Skeletal muscle tissue (tissue), 3 donors: ENCODE measurements at regions not wholly inside any gene's neighbourhood (a gene's known extent, or its start where the extent isn't known, plus 50 kb on each side); places are given as distances from the start of the nearest gene placed in this dataset.
"Not testable (repeated sequence)": the region's sequence is repeated elsewhere in the genome, so short reads cannot be mapped to it uniquely, and the experiment has no call there.

Source experiments
- H3K27ac ChIP-seq: one replicate; pipeline ENCODE4 v1.7.0; 2013; ENCODE audit warnings: mild to moderate bottlenecking, low read depth, low read length, inconsistent platforms
- H3K27me3 ChIP-seq, 3 donors: one replicate each; pipeline ENCODE4 v1.7.0; 2013; ENCODE audit warnings: low read length in 3 of 3; ENCODE audit not compliant: control insufficient read depth in 3 of 3, insufficient read depth in 3 of 3
- H3K36me3 ChIP-seq, 3 donors: one replicate each; pipeline ENCODE4 v1.7.0; 2013; ENCODE audit warnings: low read length in 3 of 3; ENCODE audit not compliant: control insufficient read depth in 3 of 3, insufficient read depth in 3 of 3
- H3K4me1 ChIP-seq, 3 donors: one replicate each; pipeline ENCODE4 v1.7.0; 2013; ENCODE audit warnings: low read length in 3 of 3, mild to moderate bottlenecking in 3 of 3; ENCODE audit not compliant: control insufficient read depth in 3 of 3, insufficient read depth in 3 of 3
- H3K4me3 ChIP-seq, 3 donors: one replicate each; pipeline ENCODE4 v1.7.0; 2013; ENCODE audit warnings: low read length in 3 of 3
- H3K9ac ChIP-seq, 3 donors: one replicate each; pipeline ENCODE4 v1.7.0; 2013; ENCODE audit warnings: low read length in 3 of 3, mild to moderate bottlenecking in 3 of 3, moderate library complexity in 2 of 3, low read depth in 1 of 3
- H3K9me3 ChIP-seq, 3 donors: one replicate each; pipeline ENCODE4 v1.7.0; 2013; ENCODE audit warnings: low read length in 3 of 3; ENCODE audit not compliant: control insufficient read depth in 3 of 3
- donor health status: Osteomylitis.

DNA sequence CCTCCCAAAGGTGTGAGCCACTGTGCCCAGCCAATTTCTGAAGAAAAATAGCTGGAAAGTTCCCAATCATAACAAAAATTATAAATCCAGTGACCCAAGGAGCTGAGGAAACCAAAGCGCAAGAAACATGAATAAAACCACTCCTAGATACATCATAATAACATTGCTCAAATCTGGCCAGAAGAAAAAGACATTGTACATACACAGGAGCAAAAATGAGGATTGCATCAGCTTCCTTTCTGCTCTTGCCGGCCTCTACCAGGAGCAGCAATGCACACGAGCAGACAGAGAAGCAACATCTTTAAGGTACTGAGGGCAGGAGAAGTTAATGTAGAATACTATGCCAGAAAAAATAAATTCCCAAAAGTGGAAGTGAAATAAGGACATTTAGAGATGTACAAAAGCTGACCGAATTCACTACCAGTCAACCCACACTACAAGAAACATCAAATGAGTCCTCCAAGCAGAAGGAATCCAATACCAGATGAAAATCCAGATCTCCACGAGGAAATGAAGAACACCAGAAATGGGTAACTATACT is 127.0 kb upstream of the NBPF11 start:
- H3K36me3 ChIP-seq, H3K4me3 ChIP-seq, H3K9ac ChIP-seq, H3K27ac ChIP-seq, H3K4me1 ChIP-seq, H3K9me3 ChIP-seq: not testable (repeated sequence)
- peaks cover 8 to 20% (median 11%) of the 10 kb centered on the region in 3 donors for H3K27me3 ChIP-seq

DNA sequence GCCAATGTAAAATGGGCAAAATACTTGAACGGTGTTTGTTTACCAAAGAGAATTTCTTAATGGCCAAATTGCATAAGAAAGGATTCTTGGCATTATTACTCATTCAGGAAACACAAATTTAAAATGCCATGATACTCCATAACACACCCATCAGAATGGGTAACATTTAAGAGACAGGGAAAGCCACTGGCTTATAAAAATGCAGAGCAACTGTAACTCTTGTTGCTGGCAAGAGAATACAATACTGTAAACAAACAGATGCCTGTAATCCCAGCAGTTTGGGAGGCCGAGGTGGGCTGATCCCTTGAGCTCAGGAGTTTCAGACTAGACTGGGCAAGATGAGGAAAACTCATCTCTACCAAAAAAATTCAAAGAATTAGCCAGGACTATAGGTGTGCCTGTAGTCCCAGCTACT is 125.8 kb upstream of the NBPF11 start:
- H3K27me3 ChIP-seq = peaks cover 8 to 20% (median 11%) of the 10 kb centered on the region in 3 donors
- not testable (repeated sequence) for H3K4me3 ChIP-seq, H3K36me3 ChIP-seq, H3K9ac ChIP-seq, H3K4me1 ChIP-seq, H3K27ac ChIP-seq, H3K9me3 ChIP-seq

DNA sequence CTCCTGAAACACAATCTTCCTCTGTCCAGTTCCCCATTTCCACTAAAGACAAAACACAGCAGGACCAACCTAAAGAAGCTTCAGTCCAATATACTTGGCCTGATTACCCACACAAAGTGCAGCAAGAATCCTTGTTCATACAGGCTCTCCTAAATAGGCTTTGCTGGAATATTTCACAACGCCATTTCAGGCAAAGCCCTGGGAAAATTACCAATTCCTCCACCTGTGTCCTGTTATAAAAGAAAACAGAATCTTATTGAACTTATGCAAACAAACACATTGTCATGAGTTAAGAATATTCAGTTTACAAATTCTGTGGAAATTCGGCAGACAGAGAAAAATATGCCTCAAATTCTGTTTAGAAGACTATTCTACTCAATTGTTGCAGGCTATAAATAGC is 115.0 kb upstream of the NBPF11 start:
- H3K9ac ChIP-seq, H3K36me3 ChIP-seq, H3K9me3 ChIP-seq, H3K27ac ChIP-seq, H3K4me3 ChIP-seq: not testable (repeated sequence)
- Histone ChIP-seq H3K4me1 (peaks cover 8 to 14% (median 11%) of the 10 kb centered on the region in 3 donors), H3K27me3 (peaks cover 3 to 14% (median 6%) of the 10 kb centered on the region in 3 donors)

DNA sequence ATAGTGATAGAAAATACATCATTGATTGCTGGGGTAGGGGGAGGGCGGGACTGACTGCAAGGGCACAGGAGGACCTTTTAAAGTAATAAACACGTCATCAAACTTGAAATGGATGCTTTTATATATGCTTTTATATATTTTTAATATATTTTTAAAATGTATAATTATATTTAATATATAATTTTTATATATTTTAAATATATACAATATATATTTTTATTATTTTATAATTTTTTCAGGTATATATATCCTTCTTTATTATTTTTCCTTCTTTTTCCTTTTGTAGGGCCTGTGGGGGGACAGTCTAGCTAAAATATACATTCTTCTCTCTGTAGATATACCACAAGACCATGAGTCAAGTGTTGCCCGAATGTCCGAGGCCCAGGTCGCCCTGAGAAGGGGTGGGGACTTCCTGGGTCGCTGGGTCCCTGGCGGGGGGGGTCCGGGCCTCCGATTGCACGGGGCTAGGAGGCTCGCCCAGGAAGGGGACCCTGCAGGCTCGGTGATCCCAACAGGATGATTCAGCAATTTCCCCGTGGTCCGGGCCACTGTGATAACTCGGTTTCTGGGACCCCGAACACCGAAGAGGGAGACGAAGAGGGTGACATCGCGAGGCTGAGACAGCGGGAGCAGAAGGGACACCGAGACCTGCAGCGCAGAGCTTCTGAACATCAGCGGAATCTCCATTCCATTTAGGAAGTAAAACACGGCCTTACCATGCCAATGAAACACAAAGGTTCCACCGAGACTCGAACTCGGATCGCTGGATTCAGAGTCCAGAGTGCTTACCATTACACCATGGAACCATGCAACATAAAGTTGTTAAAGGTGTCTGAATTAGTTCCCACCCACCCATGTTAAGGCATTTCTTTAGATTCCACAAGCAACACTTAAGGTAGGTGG is 112.5 kb upstream of the NBPF11 start:
- Histone ChIP-seq H3K36me3 (no peaks in the 10 kb centered on the region), H3K4me3 (no peak overlapping the region), H3K27me3 (peaks cover 6 to 17% (median 6%) of the 10 kb centered on the region in 3 donors), H3K9ac (no peak overlapping the region), H3K4me1 (peaks cover 8 to 14% (median 11%) of the 10 kb centered on the region in 3 donors), H3K9me3 (no peaks in the 10 kb centered on the region), H3K27ac (no peak overlapping the region)

DNA sequence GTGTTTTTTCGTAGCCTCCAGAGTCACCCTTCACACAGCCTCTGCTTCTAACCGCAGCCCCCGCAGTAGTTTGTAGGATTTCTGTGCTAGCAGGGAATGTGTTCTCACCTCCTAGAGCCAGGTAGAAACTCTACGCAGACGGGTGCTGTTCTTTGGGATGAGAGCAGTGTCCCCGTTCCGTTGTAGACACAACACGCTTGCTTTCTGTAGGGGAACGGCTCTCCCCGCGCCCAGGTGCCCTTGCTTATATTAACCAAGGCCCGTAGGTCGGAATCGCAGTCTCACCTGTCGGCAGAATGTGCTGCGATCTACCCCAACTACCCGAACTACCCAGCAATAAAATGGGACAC is 111.8 kb upstream of the NBPF11 start:
- peaks cover 8 to 14% (median 11%) of the 10 kb centered on the region in 3 donors for H3K4me1 ChIP-seq
- no peak overlapping the region for H3K27ac ChIP-seq
- peak overlapping the region; percentile 61 to 77 (median 70) for H3K9ac ChIP-seq
- H3K9me3 ChIP-seq = no peaks in the 10 kb centered on the region
- no peaks in the 10 kb centered on the region for H3K36me3 ChIP-seq
- H3K4me3 ChIP-seq = peak overlapping the region; percentile 76 to 86 (median 80)
- peaks cover 6 to 17% (median 6%) of the 10 kb centered on the region in 3 donors for H3K27me3 ChIP-seq

DNA sequence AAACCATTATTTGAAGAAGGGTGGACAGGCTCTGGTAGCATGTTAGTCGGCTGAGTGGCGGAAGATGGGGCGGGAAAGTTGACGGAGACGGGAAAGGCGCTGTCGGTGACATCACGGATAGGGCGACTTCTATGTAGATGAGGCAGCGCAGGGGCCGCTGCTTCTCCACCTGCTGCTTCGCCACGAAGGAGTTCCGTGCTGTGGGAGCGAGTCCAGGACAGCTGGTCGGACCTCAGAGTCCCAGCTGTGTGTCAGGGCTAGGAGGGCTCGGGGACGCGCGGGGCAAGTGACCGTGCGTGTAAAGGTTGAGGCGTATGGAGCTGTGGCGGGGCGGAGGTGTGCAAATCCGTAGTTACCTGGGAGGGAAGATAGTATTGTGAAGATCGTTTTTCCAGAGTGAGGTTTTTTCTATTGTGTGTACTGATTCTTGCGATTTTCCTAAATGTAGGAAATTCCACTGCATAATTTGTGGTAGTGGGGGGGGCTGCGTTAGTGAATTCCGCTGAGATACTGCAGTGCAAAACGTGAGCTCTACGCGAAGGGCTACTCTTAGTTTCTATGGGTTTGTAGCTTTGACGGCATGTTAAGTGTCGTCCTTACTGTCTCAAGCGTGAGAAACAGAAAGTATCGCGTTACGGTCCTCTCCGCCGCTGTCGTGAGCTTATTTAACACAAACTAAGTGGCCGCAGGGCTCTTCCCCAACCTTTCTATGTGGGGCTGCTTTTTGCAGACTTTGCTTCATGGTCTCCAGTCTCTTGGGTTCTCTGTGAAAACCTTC is 111.2 kb upstream of the NBPF11 start:
- Histone ChIP-seq H3K9ac (peak overlapping the region; percentile 61 to 77 (median 70)), H3K36me3 (no peaks in the 10 kb centered on the region), H3K4me3 (peak overlapping the region; percentile 76 to 86 (median 80)), H3K27ac (no peak overlapping the region), H3K9me3 (no peaks in the 10 kb centered on the region), H3K27me3 (peaks cover 6 to 17% (median 6%) of the 10 kb centered on the region in 3 donors), H3K4me1 (peaks cover 8 to 14% (median 11%) of the 10 kb centered on the region in 3 donors)

DNA sequence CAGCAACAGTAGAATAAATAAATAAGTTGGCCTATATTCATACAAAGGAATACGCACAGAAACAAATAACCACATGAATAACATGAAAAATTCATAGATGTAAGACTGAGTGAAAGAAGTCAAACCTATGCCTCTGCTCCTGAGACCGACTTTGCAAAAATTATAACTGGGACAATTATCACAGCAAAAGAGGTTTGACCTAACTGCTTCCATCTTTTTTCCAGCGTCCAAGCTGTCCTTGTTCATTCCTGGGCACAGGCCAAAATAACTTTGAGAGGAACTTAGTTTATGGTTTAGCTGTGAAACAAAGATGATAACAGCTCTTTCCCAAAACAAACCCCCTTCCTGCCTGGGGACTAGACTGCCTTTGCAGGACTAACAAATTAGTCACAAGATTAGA is 109.6 kb upstream of the NBPF11 start:
- not testable (repeated sequence) for H3K27ac ChIP-seq, H3K9ac ChIP-seq, H3K9me3 ChIP-seq, H3K36me3 ChIP-seq, H3K4me3 ChIP-seq
- Histone ChIP-seq H3K27me3 (peaks cover 6 to 17% (median 6%) of the 10 kb centered on the region in 3 donors), H3K4me1 (peaks cover 8 to 14% (median 11%) of the 10 kb centered on the region in 3 donors)

DNA sequence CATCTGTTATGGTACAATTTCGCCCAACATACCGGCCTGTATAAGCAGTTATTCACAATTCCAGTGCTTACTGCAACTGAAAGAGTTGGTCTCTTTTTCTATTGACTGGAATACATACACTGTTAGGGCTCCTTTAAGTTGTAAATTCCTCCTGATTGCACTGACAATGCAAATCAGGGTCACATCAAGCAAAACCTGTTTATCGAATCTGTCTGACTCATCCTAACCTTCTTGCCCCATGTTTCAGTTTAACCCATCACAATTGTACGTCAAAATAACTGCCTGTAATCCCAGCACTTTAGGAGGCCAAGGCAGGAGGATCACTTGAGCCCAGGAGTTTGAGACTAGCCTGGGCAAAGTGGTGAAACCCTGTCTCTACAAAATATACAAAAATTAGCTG is 105.8 kb upstream of the NBPF11 start:
- H3K27me3 ChIP-seq, H3K4me1 ChIP-seq, H3K9ac ChIP-seq, H3K36me3 ChIP-seq, H3K9me3 ChIP-seq, H3K27ac ChIP-seq, H3K4me3 ChIP-seq: not testable (repeated sequence)

DNA sequence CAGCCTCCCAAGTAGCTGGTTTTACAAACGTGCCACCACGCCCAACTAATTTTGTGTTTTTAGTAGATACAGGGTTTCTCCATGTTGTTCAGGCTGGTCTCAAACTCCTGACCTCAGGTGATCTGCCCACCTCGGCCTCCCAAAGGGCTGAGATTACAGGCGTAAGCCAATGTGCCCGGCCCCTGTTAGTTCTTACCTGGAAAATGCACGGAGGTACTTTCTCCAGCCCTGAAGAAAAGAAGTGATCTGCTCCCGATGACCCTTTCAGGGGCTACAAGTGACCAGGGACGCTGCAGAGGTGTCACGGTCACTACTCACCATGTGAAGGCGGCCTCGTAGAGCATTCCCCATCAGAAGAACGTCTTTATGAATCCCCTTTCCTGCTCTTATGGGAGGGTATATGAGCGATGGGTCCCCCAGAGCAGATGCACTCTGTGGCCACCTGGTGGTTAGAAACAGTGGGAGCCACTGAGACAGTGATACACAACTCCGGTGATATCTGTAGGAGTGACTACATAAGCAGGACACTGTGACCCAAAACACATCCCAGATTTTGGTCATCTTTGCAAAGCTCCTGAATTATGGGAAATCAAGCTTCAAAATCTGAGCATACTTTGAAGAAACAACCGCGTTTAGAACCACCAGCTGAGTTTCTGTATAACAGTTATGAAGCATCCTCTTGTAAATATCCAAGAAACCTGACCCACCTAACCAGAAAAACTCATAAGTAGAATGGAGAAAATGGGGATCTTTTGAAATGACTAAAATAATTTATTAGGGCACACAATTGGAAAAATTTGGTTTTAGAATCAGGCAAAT is 102.7 kb upstream of the NBPF11 start:
- not testable (repeated sequence) for H3K27me3 ChIP-seq, H3K9ac ChIP-seq, H3K4me3 ChIP-seq, H3K27ac ChIP-seq, H3K36me3 ChIP-seq, H3K9me3 ChIP-seq, H3K4me1 ChIP-seq
